IMR-90 (cell line): ENCODE measurements at regions not wholly inside any gene's neighbourhood (a gene's known extent, or its start where the extent isn't known, plus 50 kb on each side); places are given as distances from the start of the nearest gene placed in this dataset.

ENCODE experiments used
- CEBPB ChIP-seq: IDR thresholded peaks from 2 replicates; pipeline ENCODE4 v1.6.1; 2012; ENCODE audit warnings: low read depth, low read length, improper control_type of control experiment
- MAZ ChIP-seq: IDR thresholded peaks from 2 replicates; pipeline ENCODE4 v1.6.1; 2012; ENCODE audit warnings: low read depth, mild to moderate bottlenecking, low read length, improper control_type of control experiment, moderate library complexity, borderline replicate concordance
- POLR2A ChIP-seq: IDR thresholded peaks from 2 replicates; pipeline ENCODE4 v1.6.1; 2012; ENCODE audit warnings: mild to moderate bottlenecking, low read depth, low read length
- RAD21 ChIP-seq: IDR thresholded peaks from 2 replicates; pipeline ENCODE4 v1.6.1; 2012; ENCODE audit warnings: low read length, improper control_type of control experiment
- SMC3 ChIP-seq: fragments of 150-350 bp; IDR thresholded peaks from 2 replicates; pipeline ENCODE4 v1.6.1; 2016; ENCODE audit warnings: low read depth, mild to moderate bottlenecking, antibody characterized with exemption, low read length, moderate library complexity
- TF ChIP-seq, protein P1 (sequence below): conservative IDR thresholded peaks from 2 replicates; pipeline ENCODE4 v1.5.1; 2012; ENCODE audit warnings: mild to moderate bottlenecking, low read depth, low read length, improper control_type of control experiment

DNA sequence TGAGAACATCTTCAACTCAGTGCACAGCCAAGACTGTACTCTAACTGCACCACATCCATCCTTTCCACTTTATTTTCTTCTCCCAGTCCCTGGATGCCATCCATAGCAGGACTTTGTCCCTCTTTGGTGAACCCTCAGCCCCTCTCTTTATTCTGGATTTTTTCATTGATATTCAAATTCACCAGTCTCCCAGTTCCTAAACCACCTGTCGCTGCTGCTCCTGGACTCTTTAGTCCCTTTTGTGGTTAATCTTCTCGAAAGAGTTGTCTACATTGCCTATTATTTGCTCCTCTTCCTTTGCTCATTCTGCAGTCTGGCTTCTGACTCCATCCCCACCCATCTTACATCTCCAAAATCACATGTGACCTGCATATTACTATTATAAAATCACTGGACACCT is 59.4 kb upstream of the ZSWIM6 start:
- TF ChIP-seq POLR2A = no peak
- TF ChIP-seq SMC3 = no peak
- TF ChIP-seq, protein P1, sequence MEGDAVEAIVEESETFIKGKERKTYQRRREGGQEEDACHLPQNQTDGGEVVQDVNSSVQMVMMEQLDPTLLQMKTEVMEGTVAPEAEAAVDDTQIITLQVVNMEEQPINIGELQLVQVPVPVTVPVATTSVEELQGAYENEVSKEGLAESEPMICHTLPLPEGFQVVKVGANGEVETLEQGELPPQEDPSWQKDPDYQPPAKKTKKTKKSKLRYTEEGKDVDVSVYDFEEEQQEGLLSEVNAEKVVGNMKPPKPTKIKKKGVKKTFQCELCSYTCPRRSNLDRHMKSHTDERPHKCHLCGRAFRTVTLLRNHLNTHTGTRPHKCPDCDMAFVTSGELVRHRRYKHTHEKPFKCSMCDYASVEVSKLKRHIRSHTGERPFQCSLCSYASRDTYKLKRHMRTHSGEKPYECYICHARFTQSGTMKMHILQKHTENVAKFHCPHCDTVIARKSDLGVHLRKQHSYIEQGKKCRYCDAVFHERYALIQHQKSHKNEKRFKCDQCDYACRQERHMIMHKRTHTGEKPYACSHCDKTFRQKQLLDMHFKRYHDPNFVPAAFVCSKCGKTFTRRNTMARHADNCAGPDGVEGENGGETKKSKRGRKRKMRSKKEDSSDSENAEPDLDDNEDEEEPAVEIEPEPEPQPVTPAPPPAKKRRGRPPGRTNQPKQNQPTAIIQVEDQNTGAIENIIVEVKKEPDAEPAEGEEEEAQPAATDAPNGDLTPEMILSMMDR = no peak
- TF ChIP-seq RAD21 = no peak
- no peak for TF ChIP-seq MAZ
- no peak for TF ChIP-seq CEBPB
